ENCODE measurements at regions not wholly inside any gene's neighbourhood (a gene's known extent, or its start where the extent isn't known, plus 50 kb on each side); places are given as distances from the start of the nearest gene placed in this dataset.

DNA sequence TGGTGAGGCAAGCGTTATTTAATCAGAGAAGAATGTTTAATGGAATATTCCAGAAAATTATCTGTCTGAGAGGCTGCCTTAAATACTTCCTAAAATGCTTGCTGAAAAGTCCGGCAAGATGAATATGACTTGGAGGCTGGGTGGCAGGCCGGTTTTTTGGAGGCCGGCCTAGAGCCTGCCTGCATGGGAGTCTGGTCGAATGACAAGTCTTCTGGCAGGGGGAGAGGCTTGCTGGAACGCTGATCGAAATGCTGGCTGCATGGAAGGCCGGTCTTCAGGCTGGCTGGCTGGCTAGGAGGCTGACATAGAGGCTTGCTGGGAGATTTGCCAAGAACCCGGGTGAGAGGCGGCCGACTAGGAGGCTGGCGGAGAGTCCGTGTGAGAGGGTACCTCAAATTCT lies 135.7 kb downstream of the OR13A1 start:
- TF ChIP-seq POLR2A (IDR thresholded peaks at IDR 0.05; ENCODE audit: low read length) = no peak
- TF ChIP-seq GATA1 (IDR thresholded peaks at IDR 0.05; ENCODE audit: low read depth, low read length) = no peak

Measured in erythroblast (primary cell).